Panc1 (cell line): ENCODE measurements at regions not wholly inside any gene's neighbourhood (a gene's known extent, or its start where the extent isn't known, plus 50 kb on each side); places are given as distances from the start of the nearest gene placed in this dataset.

Experiments
- CTCF ChIP-seq: fragments of 450-650 bp; IDR thresholded peaks from 2 replicates; pipeline ENCODE4 v1.5.1; 2017; ENCODE audit warnings: mild to moderate bottlenecking
- POLR2AphosphoS5 ChIP-seq: IDR thresholded peaks from 2 replicates; pipeline ENCODE4 v1.6.1; 2012; ENCODE audit warnings: mild to moderate bottlenecking, low read depth, low read length, moderate library complexity
- REST ChIP-seq, 2 experiments: IDR thresholded peaks; 2 replicates each; pipeline ENCODE4 v1.6.1; 2011 to 2012; ENCODE audit warnings: low read depth in 2 of 2, control low read depth in 1 of 2, low read length in 1 of 2, mild to moderate bottlenecking in 1 of 2, moderate library complexity in 1 of 2; ENCODE audit not compliant: insufficient read depth in 1 of 2
- SIN3A ChIP-seq: IDR thresholded peaks from 2 replicates; pipeline ENCODE4 v1.6.1; 2012; ENCODE audit warnings: low read depth, mild to moderate bottlenecking, low read length, moderate library complexity, borderline replicate concordance; ENCODE audit not compliant: insufficient read depth
- TCF7L2 ChIP-seq: IDR thresholded peaks from 2 replicates; pipeline ENCODE4 v1.6.1; 2011; ENCODE audit warnings: mild to moderate bottlenecking, low read depth, low read length, inconsistent platforms

- no peak for TF ChIP-seq POLR2AphosphoS5
- no peak for TF ChIP-seq CTCF
- no peak for TF ChIP-seq REST (IDR thresholded peaks at IDR 0.05; ENCODE audit: insufficient read depth in 1 of 2, low read depth in 2 of 2, low read length in 1 of 2)
- no peak for TF ChIP-seq SIN3A
- no peak for TF ChIP-seq TCF7L2
Observed at GRCh38 chr3:65153850-65154512, 466.2 kb upstream of the ADAMTS9 start.
